MM.1S (cell line): ENCODE measurements at regions not wholly inside any gene's neighbourhood (a gene's known extent, or its start where the extent isn't known, plus 50 kb on each side); places are given as distances from the start of the nearest gene placed in this dataset.

Source experiments
- EZH2 ChIP-seq: fragments of 300-600 bp; sonication (generic); optimal IDR thresholded peaks from 2 replicates; pipeline ENCODE3; 2017; ENCODE audit warnings: low read depth, mild to moderate bottlenecking, antibody characterized with exemption, low read length, mixed read lengths
- TF ChIP-seq, protein P1 (sequence below): fragments of 300-600 bp; sonication (generic); IDR thresholded peaks from 2 replicates; pipeline ENCODE4 v1.5.1; 2016; ENCODE audit warnings: antibody characterized with exemption, low read length, mixed read lengths

DNA sequence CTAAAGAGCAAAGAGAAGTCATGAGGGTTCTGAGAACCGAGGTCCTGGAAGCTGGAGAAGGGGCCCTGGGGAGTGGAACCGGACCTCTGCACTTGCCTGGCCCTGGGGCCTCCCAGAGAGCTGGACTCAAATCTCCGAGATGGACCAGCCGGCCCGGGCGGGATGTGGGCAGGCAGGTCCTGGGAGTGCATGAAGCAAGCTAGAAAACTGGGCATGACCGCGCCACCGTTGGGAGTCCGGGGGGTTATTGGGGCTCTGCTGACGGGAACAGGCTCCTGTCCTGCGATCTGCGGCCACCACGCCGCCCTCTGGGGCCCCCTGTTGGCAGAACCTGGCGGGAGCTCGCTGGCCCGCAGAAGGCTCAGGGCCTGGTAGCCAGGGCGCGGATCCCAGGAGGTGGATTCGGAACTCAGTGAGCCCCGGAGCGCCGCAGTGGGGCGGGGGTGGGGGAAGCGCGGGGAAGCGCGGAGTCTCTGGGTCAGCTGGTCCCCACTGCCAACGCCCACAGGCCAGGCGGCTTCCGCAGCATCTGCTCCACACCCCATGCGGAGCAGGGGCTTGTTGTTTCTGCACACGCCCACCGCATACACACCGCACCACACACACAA lies 150.6 kb downstream of the ERCC6L2 start:
- TF ChIP-seq, protein P1, sequence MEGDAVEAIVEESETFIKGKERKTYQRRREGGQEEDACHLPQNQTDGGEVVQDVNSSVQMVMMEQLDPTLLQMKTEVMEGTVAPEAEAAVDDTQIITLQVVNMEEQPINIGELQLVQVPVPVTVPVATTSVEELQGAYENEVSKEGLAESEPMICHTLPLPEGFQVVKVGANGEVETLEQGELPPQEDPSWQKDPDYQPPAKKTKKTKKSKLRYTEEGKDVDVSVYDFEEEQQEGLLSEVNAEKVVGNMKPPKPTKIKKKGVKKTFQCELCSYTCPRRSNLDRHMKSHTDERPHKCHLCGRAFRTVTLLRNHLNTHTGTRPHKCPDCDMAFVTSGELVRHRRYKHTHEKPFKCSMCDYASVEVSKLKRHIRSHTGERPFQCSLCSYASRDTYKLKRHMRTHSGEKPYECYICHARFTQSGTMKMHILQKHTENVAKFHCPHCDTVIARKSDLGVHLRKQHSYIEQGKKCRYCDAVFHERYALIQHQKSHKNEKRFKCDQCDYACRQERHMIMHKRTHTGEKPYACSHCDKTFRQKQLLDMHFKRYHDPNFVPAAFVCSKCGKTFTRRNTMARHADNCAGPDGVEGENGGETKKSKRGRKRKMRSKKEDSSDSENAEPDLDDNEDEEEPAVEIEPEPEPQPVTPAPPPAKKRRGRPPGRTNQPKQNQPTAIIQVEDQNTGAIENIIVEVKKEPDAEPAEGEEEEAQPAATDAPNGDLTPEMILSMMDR: no peak
- TF ChIP-seq EZH2: no peak
